GM12891 (cell line): ENCODE measurements at regions not wholly inside any gene's neighbourhood (a gene's known extent, or its start where the extent isn't known, plus 50 kb on each side); places are given as distances from the start of the nearest gene placed in this dataset.

ENCODE experiments used
- PAX5 ChIP-seq: IDR thresholded peaks from 2 replicates; pipeline ENCODE4 v1.6.1; 2011; ENCODE audit warnings: low read length, moderate library complexity, mild to moderate bottlenecking; ENCODE audit not compliant: insufficient read depth, severe bottlenecking
- POLR2A ChIP-seq: IDR thresholded peaks from 2 replicates; pipeline ENCODE4 v1.6.1; 2011; ENCODE audit warnings: low read depth, low read length, control low read depth
- POLR2AphosphoS5 ChIP-seq: IDR thresholded peaks from 2 replicates; pipeline ENCODE4 v1.6.1; 2011; ENCODE audit warnings: low read depth, low read length, control low read depth
- POU2F2 ChIP-seq: IDR thresholded peaks from 2 replicates; pipeline ENCODE4 v1.6.1; 2011; ENCODE audit warnings: low read depth, mild to moderate bottlenecking, control low read depth, low read length, moderate library complexity
- SPI1 ChIP-seq: IDR thresholded peaks from 2 replicates; pipeline ENCODE4 v1.6.1; 2011; ENCODE audit warnings: low read depth, low read length, control low read depth
- TAF1 ChIP-seq: IDR thresholded peaks from 2 replicates; pipeline ENCODE4 v1.6.1; 2011; ENCODE audit warnings: low read depth, low read length, control low read depth

DNA sequence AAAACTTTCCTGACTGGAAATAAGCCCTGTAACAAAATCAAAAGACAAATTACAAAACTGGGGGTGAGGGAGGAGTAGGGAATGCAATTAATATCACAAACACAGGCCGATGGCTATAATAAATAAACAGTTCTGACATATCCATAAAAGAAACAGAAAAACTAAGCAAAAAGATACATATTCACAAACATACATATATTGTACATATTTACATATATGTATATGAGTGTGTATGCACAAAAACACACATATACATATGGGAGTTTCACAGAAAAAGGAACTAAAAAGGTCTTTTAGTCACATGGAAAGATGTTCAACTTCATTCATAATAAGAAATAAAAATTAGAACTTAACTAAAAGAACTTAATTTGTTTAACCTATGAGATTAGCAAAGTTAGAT, 292.7 kb downstream of the TFAP2A start:
- TF ChIP-seq POLR2A = no peak
- no peak for TF ChIP-seq POLR2AphosphoS5
- TF ChIP-seq TAF1 = no peak
- no peak for TF ChIP-seq PAX5
- no peak for TF ChIP-seq SPI1
- TF ChIP-seq POU2F2 = no peak
